ENCODE measurements at regions not wholly inside any gene's neighbourhood (a gene's known extent, or its start where the extent isn't known, plus 50 kb on each side); places are given as distances from the start of the nearest gene placed in this dataset.

DNA sequence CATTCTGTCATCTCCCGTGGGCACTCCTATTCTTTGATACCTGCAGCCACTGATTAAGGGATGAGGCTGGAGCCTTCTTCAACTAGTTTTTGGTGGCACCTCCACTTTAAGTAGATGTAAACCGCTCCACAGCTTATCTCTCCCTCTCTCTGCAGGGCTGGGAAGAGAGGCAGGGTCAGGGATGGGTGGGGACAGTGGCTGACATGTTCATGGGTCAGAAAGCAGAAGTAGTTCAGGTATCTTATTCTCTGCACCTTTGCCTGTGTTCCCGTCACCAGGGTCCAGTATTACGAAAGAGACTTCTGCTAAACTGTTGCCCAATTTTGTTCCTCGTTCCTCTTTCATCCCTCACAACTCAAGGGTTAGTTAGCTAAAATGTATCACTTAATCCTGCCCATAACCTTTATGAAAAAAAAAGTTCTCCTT, 51.7 kb upstream of the EDEM3 start:
- Histone ChIP-seq H3K27me3 (replicated peaks; ENCODE audit: insufficient read depth, low read depth, low read length, poor library complexity) (no peaks in the 10 kb centered on the region), H3K27ac (ENCODE audit: low read depth, low read length, poor library complexity, severe bottlenecking) (no peak overlapping the region), H3K4me3 (ENCODE audit: low read depth, low read length, poor library complexity, severe bottlenecking) (no peak overlapping the region), H3K4me1 (ENCODE audit: insufficient read depth, low read length, poor library complexity, severe bottlenecking) (no peaks in the 10 kb centered on the region), H3K36me3 (ENCODE audit: insufficient read depth, low read length, poor library complexity, severe bottlenecking) (peaks cover 22% of the 10 kb centered on the region), H3K9me3 (ENCODE audit: low read depth, low read length, poor library complexity, severe bottlenecking) (no peaks in the 10 kb centered on the region)
- intact Hi-C loops (cut with micrococcal nuclease; ENCODE audit: unreplicated experiment), result loop anchor here (5.0 kb wide), 1 partner anchor 871 kb away; no protein-coding TSS in a partner anchor
- ChIA-PET POLR2A (ENCODE audit: low non-redundant PET) (no interaction called here), CTCF (interaction anchor here (0.7 to 2.3 kb wide), 4 partner anchors 173 to 466 kb away, joined by 3 to 28 read pairs (median 9); no protein-coding TSS in a partner anchor)
- no peak for TF ChIP-seq EZH2 (IDR thresholded peaks at IDR 0.05; ENCODE audit: borderline replicate concordance, low read depth, low read length, poor library complexity, severe bottlenecking)
- TF ChIP-seq, protein P1, sequence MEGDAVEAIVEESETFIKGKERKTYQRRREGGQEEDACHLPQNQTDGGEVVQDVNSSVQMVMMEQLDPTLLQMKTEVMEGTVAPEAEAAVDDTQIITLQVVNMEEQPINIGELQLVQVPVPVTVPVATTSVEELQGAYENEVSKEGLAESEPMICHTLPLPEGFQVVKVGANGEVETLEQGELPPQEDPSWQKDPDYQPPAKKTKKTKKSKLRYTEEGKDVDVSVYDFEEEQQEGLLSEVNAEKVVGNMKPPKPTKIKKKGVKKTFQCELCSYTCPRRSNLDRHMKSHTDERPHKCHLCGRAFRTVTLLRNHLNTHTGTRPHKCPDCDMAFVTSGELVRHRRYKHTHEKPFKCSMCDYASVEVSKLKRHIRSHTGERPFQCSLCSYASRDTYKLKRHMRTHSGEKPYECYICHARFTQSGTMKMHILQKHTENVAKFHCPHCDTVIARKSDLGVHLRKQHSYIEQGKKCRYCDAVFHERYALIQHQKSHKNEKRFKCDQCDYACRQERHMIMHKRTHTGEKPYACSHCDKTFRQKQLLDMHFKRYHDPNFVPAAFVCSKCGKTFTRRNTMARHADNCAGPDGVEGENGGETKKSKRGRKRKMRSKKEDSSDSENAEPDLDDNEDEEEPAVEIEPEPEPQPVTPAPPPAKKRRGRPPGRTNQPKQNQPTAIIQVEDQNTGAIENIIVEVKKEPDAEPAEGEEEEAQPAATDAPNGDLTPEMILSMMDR (conservative IDR thresholded peaks at IDR 0.05; ENCODE audit: low read depth, low read length), result no peak
- DNase-seq (ENCODE audit: low spot score), result no peak
- BruUV-seq (replicated peaks), result no TSS peak

DNA sequence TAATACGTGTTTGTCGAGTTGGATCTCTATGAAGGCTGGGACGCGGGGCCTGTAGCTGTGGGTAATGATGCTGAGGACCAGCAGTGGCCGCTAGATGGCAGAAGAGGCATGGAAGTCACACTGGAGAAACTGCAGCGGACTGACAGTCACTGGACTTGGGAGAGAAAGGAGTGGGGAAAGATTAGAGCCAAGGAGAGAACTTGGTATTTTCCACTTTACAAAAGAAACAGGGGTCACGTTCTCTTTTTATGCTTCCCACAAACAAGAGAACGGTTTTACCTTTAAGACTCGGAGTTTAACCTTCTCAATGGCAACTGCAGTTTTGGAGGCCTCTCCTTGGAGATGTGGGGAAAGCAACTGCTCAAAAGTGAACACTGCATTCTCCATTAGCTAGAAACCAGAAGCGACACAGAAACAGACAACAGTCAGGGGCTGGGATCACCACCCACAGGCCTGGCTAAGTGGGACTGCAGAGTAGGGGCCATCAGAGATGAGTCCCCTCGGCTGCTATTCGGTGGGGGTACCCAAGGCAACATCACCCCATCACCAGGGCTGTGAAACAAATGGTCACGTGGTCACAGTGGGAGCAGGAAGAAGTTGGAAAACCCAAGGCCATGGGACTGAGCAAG, 51.1 kb upstream of the EDEM3 start:
- H3K4me3 ChIP-seq (ENCODE audit: low read depth, low read length, poor library complexity, severe bottlenecking), result no peak overlapping the region
- H3K9me3 ChIP-seq (ENCODE audit: low read depth, low read length, poor library complexity, severe bottlenecking), result no peaks in the 10 kb centered on the region
- BruUV-seq (replicated peaks), result no TSS peak
- peaks cover 22% of the 10 kb centered on the region for H3K36me3 ChIP-seq (ENCODE audit: insufficient read depth, low read length, poor library complexity, severe bottlenecking)
- DNase-seq (ENCODE audit: low spot score), result peak; percentile 88
- CTCF ChIA-PET, result interaction anchor here (0.5 to 2.3 kb wide), 6 partner anchors 169 to 868 kb away, joined by 3 to 28 read pairs (median 5); partner anchors contain the start of gene NIBAN1
- no peak overlapping the region for H3K27ac ChIP-seq (ENCODE audit: low read depth, low read length, poor library complexity, severe bottlenecking)
- intact Hi-C loops (cut with micrococcal nuclease; ENCODE audit: unreplicated experiment), result loop anchor here (1.0 to 5.0 kb wide), 3 partner anchors 177 to 872 kb away; no protein-coding TSS in a partner anchor
- POLR2A ChIA-PET (ENCODE audit: low non-redundant PET), result no interaction called here
- H3K4me1 ChIP-seq (ENCODE audit: insufficient read depth, low read length, poor library complexity, severe bottlenecking), result no peaks in the 10 kb centered on the region
- H3K27me3 ChIP-seq (replicated peaks; ENCODE audit: insufficient read depth, low read depth, low read length, poor library complexity), result no peaks in the 10 kb centered on the region
- TF ChIP-seq, protein P1 (conservative IDR thresholded peaks at IDR 0.05; ENCODE audit: low read depth, low read length), result peak; percentile 95
- TF ChIP-seq EZH2 (IDR thresholded peaks at IDR 0.05; ENCODE audit: borderline replicate concordance, low read depth, low read length, poor library complexity, severe bottlenecking), result no peak
